Right lobe of liver (tissue), 4 donors: ENCODE measurements at regions not wholly inside any gene's neighbourhood (a gene's known extent, or its start where the extent isn't known, plus 50 kb on each side); places are given as distances from the start of the nearest gene placed in this dataset.

Experiments used
- POLR2A ChIP-seq: fragments of 450-650 bp; IDR thresholded peaks from one replicate; pipeline ENCODE4 v1.6.1; 2017; ENCODE audit warnings: antibody characterized with exemption, mild to moderate bottlenecking
- TF ChIP-seq, protein P1 (sequence below), 4 donors: fragments of 200-600 bp in 3 of 4; fragments of 450-650 bp in 1 of 4; IDR thresholded peaks; one replicate each; pipeline versions ENCODE4 v1.5.1 to v1.8.0; 2016 to 2022; ENCODE audit warnings: antibody characterized with exemption in 4 of 4, mild to moderate bottlenecking in 2 of 4
- donor health status: DM: no; HTN: no; CAD: no.
- donor health status: DM: no; HTN: no; CAD: no.
- donor health status: DM: no; HTN: yes; CAD: no.

DNA sequence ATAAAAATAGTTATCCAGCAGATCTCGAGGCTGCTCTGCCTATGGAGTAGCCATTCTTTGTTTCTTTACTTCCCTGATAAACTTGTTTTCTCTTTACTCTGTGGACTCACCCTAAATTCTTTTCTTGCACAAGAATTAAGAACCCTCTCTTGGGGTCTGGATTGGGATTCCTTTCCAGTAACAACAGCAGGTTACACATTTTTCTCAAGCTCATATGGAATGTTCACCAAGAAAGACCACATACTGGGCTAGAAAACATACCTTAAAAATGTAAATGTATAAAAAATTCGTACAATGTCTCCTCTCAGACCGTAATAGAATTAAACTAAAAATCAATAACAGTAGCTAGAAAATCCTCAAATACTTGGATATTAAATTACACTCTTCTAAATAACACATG is 299.2 kb downstream of the CNTN3 start:
- TF ChIP-seq, protein P1, sequence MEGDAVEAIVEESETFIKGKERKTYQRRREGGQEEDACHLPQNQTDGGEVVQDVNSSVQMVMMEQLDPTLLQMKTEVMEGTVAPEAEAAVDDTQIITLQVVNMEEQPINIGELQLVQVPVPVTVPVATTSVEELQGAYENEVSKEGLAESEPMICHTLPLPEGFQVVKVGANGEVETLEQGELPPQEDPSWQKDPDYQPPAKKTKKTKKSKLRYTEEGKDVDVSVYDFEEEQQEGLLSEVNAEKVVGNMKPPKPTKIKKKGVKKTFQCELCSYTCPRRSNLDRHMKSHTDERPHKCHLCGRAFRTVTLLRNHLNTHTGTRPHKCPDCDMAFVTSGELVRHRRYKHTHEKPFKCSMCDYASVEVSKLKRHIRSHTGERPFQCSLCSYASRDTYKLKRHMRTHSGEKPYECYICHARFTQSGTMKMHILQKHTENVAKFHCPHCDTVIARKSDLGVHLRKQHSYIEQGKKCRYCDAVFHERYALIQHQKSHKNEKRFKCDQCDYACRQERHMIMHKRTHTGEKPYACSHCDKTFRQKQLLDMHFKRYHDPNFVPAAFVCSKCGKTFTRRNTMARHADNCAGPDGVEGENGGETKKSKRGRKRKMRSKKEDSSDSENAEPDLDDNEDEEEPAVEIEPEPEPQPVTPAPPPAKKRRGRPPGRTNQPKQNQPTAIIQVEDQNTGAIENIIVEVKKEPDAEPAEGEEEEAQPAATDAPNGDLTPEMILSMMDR (IDR thresholded peaks at IDR 0.05), result no peak
- no peak for TF ChIP-seq POLR2A
